Daoy (cell line): ENCODE measurements at regions not wholly inside any gene's neighbourhood (a gene's known extent, or its start where the extent isn't known, plus 50 kb on each side); places are given as distances from the start of the nearest gene placed in this dataset.
"Not testable (repeated sequence)": the region's sequence is repeated elsewhere in the genome, so short reads cannot be mapped to it uniquely, and the experiment has no call there.

Source experiments
- DNase-seq: peaks from one replicate; pipeline ENCODE4 v3.0.0-alpha.2; 2015; ENCODE audit warnings: low read depth

- DNase-seq, result not testable (repeated sequence)
Observed at GRCh38 chr6:147651-148050, 144.6 kb upstream of the DUSP22 start.

DNA sequence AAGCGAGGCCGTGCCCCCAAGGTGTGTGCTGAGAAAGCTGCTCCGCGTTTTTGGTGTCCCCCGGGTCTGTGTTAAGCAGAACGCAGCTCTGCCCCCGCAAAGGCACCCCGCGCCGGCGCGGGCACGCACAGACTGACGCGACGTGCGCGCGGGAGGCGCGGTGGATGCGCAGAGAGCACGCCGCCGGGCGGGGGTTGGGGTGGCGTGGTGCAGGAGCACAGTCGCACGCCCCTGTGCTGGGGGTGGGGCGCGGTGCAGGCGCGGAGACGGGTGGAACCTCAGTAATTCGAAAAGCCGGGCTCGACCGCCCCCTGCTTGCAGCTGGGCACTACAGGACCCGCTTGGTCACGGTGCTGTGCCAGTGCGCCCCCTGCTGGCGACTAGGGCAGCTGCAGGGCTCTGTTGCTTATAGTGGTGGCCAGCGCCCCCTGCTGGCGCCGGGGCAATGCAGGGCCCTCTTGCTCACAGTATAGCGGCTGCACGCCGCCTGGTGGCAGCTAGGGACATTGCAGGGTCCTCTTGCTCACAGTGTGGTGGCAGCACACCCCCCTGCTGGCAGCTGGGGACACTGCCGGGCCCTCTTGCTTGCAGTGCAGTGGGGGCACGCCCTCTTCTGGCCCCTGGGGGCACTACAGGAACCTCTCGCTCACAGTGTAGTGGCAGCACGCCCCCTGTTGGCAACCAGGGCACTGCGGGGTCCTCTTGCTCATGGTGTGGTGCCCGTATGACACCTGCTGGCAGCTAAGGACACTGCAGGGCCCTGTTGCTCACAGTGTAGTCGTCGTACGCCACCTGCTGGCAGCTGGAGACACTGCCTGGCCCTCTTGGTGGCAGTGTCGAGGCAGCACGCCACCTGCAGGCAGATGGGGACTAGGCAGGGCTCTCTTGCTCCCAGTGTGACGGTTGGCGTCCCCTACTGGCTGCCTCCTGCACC lies 144.0 kb upstream of the DUSP22 start:
- peak; percentile 58 for DNase-seq

GRCh38 chr6:150147-150546 lies 142.1 kb upstream of the DUSP22 start:
- not testable (repeated sequence) for DNase-seq

DNA sequence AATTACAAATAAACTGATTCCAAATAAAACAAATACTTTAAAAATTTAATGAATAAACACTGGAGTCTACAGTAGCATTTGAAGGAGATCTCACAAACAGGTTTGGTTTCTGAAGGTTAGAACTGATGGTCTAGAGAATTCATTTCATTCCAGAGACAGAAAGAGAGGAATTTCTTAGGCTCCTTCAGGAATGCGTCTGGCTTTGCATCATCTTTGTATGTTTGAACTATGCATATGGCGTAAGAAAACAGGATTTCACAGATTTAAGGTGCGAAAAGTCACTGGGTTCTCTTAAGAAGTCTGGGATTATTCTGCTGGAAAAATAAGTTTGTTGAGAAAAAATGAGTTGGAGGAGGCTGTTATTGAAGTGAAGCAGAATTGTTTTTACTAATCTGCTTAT lies 139.9 kb upstream of the DUSP22 start:
- DNase-seq, result not testable (repeated sequence)

DNA sequence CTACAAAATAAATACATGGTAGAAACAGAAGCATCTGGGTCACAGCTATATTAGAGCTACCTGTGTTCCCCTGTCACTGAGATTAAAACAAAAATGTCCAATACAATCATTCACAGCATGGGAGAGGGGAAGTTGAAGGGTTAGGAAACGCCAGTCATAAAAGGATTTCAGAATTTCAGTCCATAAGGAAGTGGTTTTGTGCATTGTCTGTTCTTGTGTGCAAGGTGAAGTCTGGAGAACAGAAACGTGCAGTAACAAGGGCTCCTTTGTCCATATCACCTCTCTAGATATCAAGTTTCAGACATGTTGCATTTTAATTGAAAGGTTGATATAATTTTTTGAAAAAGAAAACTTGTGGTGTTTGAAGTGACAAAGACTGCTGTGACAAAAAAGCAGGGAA lies 139.3 kb upstream of the DUSP22 start:
- DNase-seq, result not testable (repeated sequence)

GRCh38 chr6:153867-154266 lies 138.4 kb upstream of the DUSP22 start:
- not testable (repeated sequence) for DNase-seq

DNA sequence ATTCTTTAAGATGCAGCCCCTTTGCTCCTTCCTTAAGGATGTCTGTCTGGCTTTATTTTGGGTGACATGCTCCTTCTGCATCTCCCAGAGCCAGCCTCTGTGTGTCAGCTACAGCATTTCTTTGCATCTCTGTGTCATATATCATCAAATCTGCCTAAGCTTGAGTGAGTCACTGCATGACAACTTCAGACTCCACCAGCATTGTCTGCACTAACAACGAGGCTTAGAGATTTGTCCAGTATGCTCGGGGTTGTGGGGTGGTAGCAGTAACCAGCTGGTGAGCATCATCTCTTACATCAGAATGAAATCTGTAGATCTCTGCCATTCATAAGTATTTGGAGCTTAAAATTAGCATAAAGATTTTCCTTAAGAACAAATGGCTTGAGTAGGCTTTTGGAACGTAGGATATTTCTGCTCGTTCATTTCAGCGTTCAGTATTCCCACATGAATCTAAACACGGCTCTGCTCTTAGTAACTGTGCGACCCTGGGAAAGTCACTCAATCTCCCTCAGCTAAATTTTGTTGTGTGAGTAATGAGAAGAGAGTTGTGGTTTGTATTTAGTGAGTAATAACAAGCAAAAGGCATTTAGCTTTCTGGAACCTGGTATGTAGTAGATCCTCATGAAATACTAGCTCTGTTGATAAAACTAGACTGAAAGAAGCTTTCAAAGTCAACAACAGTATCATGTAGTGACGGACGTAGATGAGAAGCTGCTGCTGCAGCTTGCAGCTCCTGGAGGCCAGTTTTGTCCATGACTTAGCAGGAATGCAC lies 137.8 kb upstream of the DUSP22 start:
- peak; percentile 74 for DNase-seq

DNA sequence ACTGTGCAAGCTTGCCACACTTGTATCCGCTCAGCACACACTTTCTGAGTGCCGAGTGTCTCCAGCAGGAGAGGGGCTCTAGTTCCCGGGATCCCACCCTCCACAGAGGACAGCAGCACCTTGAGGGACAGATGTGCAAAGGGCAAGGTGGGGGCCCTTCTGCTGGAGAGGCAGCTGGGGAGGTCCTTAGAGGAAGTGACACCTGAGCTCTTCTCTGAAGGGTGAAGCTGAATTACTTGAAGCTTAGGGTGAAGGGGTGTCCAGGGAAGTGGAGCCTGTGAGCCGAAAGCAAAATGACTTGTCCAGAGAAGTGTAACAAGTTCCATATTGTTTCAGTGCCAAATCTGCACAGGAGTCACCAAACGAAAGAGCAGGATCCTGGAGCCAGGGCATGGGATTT lies 136.3 kb upstream of the DUSP22 start:
- DNase-seq, result no peak

DNA sequence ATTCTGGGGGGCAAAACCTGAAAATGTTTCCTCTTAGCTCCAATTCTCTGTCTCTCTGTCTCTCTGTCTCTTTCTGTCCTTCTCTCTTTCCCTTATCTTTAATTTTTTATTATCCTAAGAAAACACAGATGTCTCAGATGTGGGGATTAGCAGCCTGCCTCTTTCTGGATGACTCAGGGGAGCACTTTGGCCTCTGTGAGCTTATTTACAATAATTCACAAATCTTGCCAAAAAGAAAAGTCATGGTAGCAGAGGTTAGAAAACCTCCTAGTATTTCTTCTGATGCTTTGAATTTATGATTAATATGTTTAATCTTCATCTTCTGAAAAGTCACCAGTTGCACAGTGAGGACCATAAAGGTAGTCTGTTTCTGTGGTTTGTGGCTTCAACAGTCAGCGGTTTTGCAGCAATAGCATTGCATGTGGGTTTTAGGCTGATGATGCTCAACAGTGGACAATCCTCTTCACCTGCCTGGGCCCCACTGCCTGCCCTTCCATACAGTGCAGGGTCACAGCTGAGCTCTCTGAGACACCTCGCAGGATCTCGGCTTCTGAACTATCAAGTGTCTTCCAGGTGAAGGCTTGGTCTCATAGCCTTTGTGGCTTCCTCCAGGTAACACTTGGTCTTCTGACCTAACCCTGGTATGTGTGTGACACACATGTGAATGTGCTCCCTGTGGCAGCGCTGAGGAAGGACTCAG lies 135.7 kb upstream of the DUSP22 start:
- peak; percentile 35 for DNase-seq

- DNase-seq, result not testable (repeated sequence)
Observed at GRCh38 chr6:157176-157575, 135.1 kb upstream of the DUSP22 start.

GRCh38 chr6:161657-162056 lies 130.6 kb upstream of the DUSP22 start:
- DNase-seq, result not testable (repeated sequence)

DNA sequence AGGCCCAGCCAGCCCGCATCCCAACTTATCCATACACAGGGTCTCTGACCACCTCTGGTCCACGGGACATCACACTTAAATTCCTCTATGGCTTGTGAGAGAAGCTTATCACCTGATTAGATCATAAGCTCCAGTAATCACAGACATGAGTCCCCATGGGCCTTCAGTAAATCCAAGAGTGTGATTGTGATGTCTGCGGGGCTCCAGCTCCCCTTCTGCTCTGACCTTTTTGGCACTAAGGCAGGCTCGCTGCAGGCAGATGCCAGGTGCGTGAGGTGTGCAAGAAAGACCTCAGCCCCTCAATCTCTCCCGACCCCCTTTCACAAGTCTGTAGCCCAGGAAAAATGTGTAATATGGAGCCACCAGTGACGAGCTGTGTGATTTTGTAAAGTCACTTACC lies 127.6 kb upstream of the DUSP22 start:
- DNase-seq, result no peak

DNA sequence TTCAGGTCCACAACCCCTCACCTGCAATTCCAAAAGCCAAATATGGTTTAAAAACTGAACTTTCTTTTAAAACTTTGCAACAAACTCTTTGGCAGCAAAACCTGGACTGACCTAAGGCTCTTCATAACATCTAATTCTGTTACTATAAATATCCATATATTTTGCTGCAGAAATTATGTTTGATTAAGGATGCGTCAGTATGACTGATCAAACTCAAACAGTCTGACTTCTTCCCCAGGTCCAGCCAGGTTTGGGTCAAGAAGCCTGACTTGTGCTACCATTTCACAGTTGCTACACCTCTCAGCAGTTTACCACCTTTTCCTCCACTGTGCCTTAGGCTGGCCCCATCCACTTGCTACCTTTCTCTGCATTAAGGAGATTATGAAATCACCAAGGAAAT lies 127.0 kb upstream of the DUSP22 start:
- no peak for DNase-seq

- no peak for DNase-seq
Observed at GRCh38 chr6:165906-166305, 126.4 kb upstream of the DUSP22 start.

DNA sequence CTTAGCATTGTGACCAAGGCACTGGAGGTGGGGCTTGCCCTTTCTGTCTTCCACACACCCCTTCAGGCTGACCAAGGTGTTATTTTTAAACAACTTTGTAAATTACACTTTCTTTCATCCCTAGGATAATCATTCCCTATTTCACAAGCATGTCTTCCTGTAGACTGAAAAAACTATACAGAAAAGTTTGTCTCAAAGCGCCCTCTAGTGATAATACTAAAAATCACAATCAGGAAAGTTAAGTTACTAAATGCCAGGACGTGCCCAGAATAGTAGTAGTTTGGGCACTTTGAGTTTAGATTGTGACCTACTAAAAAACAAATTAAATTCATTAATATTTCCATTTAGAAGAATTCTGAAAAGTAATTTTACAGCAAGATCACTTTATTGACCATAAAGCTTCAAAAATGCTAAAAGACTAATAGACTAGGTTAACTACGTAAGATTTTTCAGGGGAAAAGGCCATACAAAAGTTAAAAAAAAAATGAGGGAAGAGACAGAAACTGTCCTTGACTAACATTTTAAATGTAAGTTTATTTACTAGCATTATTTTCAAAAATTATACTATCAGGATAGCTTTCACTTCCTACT lies 123.3 kb upstream of the DUSP22 start:
- DNase-seq, result no peak

DNA sequence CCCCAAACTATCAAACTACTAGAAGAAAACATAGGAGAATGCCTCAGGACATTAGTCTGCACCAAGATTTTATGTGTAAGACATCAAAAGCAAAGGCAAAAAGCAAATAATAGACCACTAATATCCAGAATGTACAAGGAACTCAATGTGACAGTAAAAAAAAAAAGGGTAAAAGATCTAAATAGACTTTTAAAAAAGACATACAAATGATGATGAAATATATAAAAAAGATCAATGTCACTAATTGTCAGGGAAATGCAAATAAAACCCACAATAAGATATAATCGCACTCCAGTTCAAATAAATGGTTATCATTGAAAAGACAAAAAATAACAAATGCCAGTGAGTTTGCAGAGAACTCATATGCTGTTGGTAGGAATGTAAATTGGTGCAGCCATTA lies 118.3 kb upstream of the DUSP22 start:
- DNase-seq, result no peak

- DNase-seq, result no peak
Observed at GRCh38 chr6:175680-176079, 116.6 kb upstream of the DUSP22 start.

DNA sequence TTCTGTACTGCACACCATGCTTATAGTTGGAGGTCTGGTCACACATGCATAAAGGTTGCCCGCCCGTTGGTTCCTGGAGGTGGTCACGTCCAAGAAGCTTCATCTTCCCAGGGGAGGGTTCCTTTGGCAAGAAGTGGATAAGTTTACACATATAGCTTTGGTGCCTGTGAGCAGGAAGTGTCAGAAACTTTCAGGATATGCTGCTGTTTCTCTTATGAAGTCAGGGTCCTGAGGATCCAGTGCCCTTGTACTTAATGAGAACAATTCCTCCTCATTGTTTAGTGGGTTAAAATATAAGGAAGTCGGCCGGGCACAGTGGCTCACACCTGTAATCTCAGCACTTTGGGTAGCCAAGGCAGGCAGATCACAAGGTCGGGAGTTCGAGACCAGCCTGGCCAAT lies 115.5 kb upstream of the DUSP22 start:
- DNase-seq, result no peak

- DNase-seq, result no peak
Observed at GRCh38 chr6:178119-178518, 114.2 kb upstream of the DUSP22 start.

DNA sequence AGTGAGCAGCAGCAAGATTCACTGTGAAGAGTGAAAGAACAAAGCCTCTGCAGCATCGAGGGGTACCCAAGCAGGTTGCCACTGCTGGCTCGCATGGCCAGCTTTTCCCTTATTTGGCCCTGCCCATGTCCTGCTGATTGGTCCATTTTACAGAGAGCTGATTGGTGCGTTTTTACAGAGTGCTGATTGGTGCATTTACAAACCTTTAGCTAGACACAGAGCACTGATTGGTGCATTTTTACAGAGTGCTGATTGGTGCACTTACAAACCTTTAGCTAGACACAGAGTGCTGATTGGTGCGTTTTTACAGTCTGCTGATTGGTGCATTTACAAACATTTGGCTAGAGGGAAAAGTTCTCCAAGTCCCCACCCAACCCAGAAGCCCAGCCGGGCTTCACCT lies 113.4 kb upstream of the DUSP22 start:
- DNase-seq, result not testable (repeated sequence)

DNA sequence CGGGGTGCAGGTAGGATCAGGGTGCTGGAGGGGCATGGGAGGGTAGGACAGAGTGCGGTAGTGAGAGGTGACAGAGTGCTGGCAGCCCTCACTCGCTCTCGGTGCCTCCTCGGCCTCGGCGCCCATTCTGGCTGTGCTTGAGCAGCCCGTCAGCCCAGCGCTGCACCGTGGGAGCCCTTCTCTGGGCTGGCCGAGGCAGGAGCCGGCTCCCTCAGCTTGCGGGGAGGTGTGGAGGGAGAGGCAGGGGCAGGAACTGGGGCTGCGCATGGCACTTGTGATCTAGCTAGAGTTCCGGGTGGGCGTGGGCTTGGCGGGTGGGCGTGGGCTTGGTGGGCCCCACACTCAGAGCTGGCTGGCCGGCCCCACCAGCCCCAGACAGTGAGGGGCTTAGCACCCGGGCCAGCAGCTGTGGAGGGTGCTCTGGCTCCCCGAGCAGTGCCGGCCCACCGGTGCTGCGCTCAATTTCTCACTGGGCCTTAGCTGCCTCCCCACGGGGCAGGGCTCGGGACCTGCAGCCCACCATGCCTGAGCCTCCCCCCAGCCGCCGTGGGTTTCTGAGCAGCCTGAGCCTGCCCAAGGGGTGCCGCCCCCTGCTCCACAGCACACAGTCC lies 112.8 kb upstream of the DUSP22 start:
- no peak for DNase-seq
